ENCODE measurements at regions not wholly inside any gene's neighbourhood (a gene's known extent, or its start where the extent isn't known, plus 50 kb on each side); places are given as distances from the start of the nearest gene placed in this dataset.
"Not testable (repeated sequence)": the region's sequence is repeated elsewhere in the genome, so short reads cannot be mapped to it uniquely, and the experiment has no call there.

GRCh38 chr16:29212084-29213027, 194.2 kb downstream of the NPIPB11 start:
- DNase-seq, result not testable (repeated sequence)

GRCh38 chr16:29211456-29211855, 195.1 kb downstream of the NPIPB11 start:
- not testable (repeated sequence) for DNase-seq

GRCh38 chr16:29210299-29211150, 196.0 kb downstream of the NPIPB11 start:
- not testable (repeated sequence) for DNase-seq

GRCh38 chr16:29206120-29206519, 200.4 kb downstream of the NPIPB11 start:
- not testable (repeated sequence) for DNase-seq

- not testable (repeated sequence) for DNase-seq
Observed at GRCh38 chr16:29205151-29205550, 201.4 kb downstream of the NPIPB11 start.

GRCh38 chr16:29204806-29205135, 201.7 kb downstream of the NPIPB11 start:
- no peak for DNase-seq

- DNase-seq, result not testable (repeated sequence)
Observed at GRCh38 chr16:29203933-29204805, 202.3 kb downstream of the NPIPB11 start.

GRCh38 chr16:29203046-29203932, 203.2 kb downstream of the NPIPB11 start:
- DNase-seq, result not testable (repeated sequence)

GRCh38 chr16:29202642-29203041, 203.9 kb downstream of the NPIPB11 start:
- not testable (repeated sequence) for DNase-seq

- DNase-seq, result not testable (repeated sequence)
Observed at GRCh38 chr16:29202025-29202632, 204.4 kb downstream of the NPIPB11 start.

GRCh38 chr16:29201296-29202024, 205.1 kb downstream of the NPIPB11 start:
- DNase-seq, result not testable (repeated sequence)

GRCh38 chr16:29200681-29201080, 205.8 kb downstream of the NPIPB11 start:
- DNase-seq, result not testable (repeated sequence)

GRCh38 chr16:29200135-29200601, 206.3 kb downstream of the NPIPB11 start:
- not testable (repeated sequence) for DNase-seq

- DNase-seq, result not testable (repeated sequence)
Observed at GRCh38 chr16:29199626-29200025, 206.9 kb downstream of the NPIPB11 start.

GRCh38 chr16:29198731-29199521, 207.6 kb downstream of the NPIPB11 start:
- no peak for DNase-seq

GRCh38 chr16:29198231-29198630, 208.3 kb downstream of the NPIPB11 start:
- DNase-seq, result no peak

GRCh38 chr16:29197494-29198100, 208.9 kb downstream of the NPIPB11 start:
- not testable (repeated sequence) for DNase-seq

- not testable (repeated sequence) for DNase-seq
Observed at GRCh38 chr16:29196746-29197145, 209.8 kb downstream of the NPIPB11 start.
